ENCODE measurements at regions not wholly inside any gene's neighbourhood (a gene's known extent, or its start where the extent isn't known, plus 50 kb on each side); places are given as distances from the start of the nearest gene placed in this dataset.
A peak's percentile ranks its signal among the peaks of the same experiment; 100 is the strongest.

DNA sequence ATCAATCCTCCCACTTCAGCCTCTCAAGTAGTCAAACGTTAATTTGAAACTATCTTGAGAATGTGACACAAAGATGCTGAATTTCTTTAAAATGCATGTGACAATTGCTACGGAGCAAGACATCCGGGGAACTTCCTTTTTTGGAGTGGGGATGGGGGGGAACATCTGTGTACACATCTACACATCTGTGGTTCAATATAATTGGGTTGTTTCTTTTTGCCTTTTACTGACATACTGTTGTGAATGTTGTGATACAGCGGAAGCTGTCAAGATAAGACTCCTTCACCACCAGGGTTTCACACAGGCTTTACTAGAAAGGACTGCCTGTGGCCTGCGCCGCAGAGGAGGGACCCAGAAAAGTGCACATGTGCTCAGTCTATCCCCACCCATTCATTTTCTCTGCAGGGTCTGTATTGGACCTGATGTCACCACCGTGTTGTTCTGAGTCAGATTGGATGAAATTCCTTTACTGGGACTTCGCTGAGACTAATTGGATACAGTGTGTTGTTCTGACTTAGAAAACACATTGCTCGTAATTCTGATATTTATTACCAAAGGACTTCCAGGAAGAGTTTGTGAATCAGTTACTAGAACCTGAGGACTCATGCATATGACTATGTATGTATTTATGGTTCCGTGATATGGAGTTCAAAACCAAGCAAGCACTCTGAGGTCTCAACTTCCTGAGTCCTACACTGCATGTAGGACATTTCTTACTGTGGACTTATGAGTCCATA is 98.7 kb upstream of the SGK1 start:
- ChIA-PET CTCF (no interaction called here), POLR2A (no interaction called here)
- Mint-ChIP-seq H3K36me3 (ENCODE audit: low read depth) (no peaks in the 10 kb centered on the region), H3K27ac (no peak overlapping the region), H3K4me1 (peaks cover 17% of the 10 kb centered on the region), H3K9me3 (peaks cover 3% of the 10 kb centered on the region), H3K27me3 (no peaks in the 10 kb centered on the region), H3K4me3 (no peak overlapping the region)
- intact Hi-C loops (cut with micrococcal nuclease): no loop called here
- TF ChIP-seq, protein P1, sequence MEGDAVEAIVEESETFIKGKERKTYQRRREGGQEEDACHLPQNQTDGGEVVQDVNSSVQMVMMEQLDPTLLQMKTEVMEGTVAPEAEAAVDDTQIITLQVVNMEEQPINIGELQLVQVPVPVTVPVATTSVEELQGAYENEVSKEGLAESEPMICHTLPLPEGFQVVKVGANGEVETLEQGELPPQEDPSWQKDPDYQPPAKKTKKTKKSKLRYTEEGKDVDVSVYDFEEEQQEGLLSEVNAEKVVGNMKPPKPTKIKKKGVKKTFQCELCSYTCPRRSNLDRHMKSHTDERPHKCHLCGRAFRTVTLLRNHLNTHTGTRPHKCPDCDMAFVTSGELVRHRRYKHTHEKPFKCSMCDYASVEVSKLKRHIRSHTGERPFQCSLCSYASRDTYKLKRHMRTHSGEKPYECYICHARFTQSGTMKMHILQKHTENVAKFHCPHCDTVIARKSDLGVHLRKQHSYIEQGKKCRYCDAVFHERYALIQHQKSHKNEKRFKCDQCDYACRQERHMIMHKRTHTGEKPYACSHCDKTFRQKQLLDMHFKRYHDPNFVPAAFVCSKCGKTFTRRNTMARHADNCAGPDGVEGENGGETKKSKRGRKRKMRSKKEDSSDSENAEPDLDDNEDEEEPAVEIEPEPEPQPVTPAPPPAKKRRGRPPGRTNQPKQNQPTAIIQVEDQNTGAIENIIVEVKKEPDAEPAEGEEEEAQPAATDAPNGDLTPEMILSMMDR (IDR thresholded peaks at IDR 0.05): no peak
- ATAC-seq (ENCODE audit: low read depth) (no peak), DNase-seq (no peak)

GRCh38 chr6:134415656-134416055 is 97.7 kb upstream of the SGK1 start:
- Mint-ChIP-seq H3K4me3 (no peak overlapping the region), H3K9me3 (peaks cover 3% of the 10 kb centered on the region), H3K27me3 (no peaks in the 10 kb centered on the region), H3K36me3 (ENCODE audit: low read depth) (no peaks in the 10 kb centered on the region), H3K4me1 (peaks cover 17% of the 10 kb centered on the region), H3K27ac (no peak overlapping the region)
- ATAC-seq (ENCODE audit: low read depth): no peak
- POLR2A ChIA-PET: interaction anchor here (1.3 kb wide), 1 partner anchor 238 kb away, joined by 4 read pairs; no protein-coding TSS in a partner anchor
- intact Hi-C loops (cut with micrococcal nuclease): no loop called here
- DNase-seq: no peak
- CTCF ChIA-PET: no interaction called here
- TF ChIP-seq, protein P1 (IDR thresholded peaks at IDR 0.05): no peak

DNA sequence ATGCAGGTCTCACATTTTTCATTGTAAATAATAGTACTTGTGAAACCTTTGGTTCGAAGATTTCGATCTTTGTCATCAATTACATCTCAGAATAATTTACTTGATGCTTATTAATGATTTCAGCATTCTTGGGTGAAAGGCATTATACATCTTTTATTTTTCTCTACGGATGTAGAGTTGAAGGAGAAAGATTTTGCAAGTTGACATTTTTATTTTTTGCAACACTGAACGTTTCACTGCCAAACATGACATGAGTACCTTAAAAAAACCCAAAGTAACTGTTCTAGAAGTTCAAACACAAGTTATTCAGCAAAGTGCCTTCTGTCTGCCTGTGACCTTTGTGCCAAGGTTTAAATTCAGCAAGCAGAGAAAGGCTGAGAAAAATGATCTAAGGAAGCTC is 97.3 kb upstream of the SGK1 start:
- peaks cover 17% of the 10 kb centered on the region for H3K4me1 Mint-ChIP-seq
- intact Hi-C loops (cut with micrococcal nuclease): no loop called here
- no peak for DNase-seq
- no peaks in the 10 kb centered on the region for H3K36me3 Mint-ChIP-seq (ENCODE audit: low read depth)
- no peaks in the 10 kb centered on the region for H3K27me3 Mint-ChIP-seq
- ChIA-PET POLR2A (interaction anchor here (0.6 to 1.3 kb wide), 2 partner anchors 34 to 237 kb away, joined by 4 read pairs; no protein-coding TSS in a partner anchor), CTCF (interaction anchor here (0.6 kb wide), 1 partner anchor 226 kb away, joined by 3 read pairs; no protein-coding TSS in a partner anchor)
- ATAC-seq (ENCODE audit: low read depth): no peak
- H3K4me3 Mint-ChIP-seq: no peak overlapping the region
- peaks cover 3% of the 10 kb centered on the region for H3K9me3 Mint-ChIP-seq
- H3K27ac Mint-ChIP-seq: no peak overlapping the region
- TF ChIP-seq, protein P1 (IDR thresholded peaks at IDR 0.05): no peak

DNA sequence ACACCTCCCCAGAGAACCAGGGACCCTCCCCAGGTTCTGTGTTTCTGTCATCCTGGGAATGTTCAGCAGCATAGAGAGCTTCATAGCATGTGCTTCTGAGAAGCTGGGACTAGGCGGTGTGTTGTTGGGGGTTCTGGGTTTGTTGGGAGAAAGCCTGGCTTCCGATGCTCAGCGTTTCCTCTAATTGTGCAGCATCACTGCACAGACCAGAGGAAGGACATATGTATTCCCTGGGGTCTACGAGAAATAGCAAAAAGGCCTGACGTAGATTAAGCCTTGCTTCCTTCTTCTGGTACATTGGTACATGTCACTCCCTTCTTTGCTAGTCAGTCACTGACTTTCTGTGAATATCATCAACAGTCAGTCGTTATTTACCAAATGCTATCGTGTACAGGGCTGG is 96.9 kb upstream of the SGK1 start:
- ChIA-PET CTCF (interaction anchor here (0.6 kb wide), 1 partner anchor 226 kb away, joined by 3 read pairs; no protein-coding TSS in a partner anchor), POLR2A (interaction anchor here (0.6 to 1.3 kb wide), 2 partner anchors 34 to 237 kb away, joined by 4 read pairs; no protein-coding TSS in a partner anchor)
- TF ChIP-seq, protein P1 (IDR thresholded peaks at IDR 0.05): no peak
- Mint-ChIP-seq H3K27ac (peak overlapping the region; percentile 16), H3K9me3 (peaks cover 3% of the 10 kb centered on the region), H3K4me1 (peaks cover 17% of the 10 kb centered on the region), H3K27me3 (no peaks in the 10 kb centered on the region), H3K36me3 (ENCODE audit: low read depth) (no peaks in the 10 kb centered on the region), H3K4me3 (no peak overlapping the region)
- intact Hi-C loops (cut with micrococcal nuclease): no loop called here
- peak; percentile 99 for ATAC-seq (ENCODE audit: low read depth)
- no peak for DNase-seq

DNA sequence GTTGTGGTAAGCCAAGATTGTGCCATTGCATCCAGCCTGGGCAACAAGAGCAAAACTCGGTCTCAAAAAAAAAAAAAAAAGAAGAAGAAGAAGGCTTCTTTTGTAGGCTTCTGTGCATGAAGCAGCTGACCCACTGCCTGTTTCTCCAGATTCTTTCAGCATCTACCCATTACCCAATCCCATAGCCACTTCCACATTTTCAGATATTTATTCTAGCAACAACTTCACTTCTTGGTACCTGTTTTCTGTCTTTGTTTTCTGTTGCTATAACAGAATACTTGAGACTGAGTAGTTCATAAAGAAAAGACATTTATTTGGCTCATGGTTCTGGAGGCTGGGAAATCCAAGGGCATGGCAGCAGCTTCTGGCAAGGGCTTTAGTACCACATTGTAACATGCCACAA is 95.3 kb upstream of the SGK1 start:
- peaks cover 3% of the 10 kb centered on the region for H3K9me3 Mint-ChIP-seq
- DNase-seq (no peak), ATAC-seq (ENCODE audit: low read depth) (no peak)
- ChIA-PET CTCF (interaction anchor here (1.3 kb wide), 1 partner anchor 235 kb away, joined by 5 read pairs; no protein-coding TSS in a partner anchor), POLR2A (interaction anchor here (0.7 kb wide), 1 partner anchor 179 kb away, joined by 7 read pairs; no protein-coding TSS in a partner anchor)
- no peak overlapping the region for H3K27ac Mint-ChIP-seq
- no peak overlapping the region for H3K4me3 Mint-ChIP-seq
- intact Hi-C loops (cut with micrococcal nuclease): no loop called here
- no peaks in the 10 kb centered on the region for H3K27me3 Mint-ChIP-seq
- no peaks in the 10 kb centered on the region for H3K36me3 Mint-ChIP-seq (ENCODE audit: low read depth)
- TF ChIP-seq, protein P1 (IDR thresholded peaks at IDR 0.05): no peak
- H3K4me1 Mint-ChIP-seq: peaks cover 17% of the 10 kb centered on the region
